PC-9 (cell line): ENCODE measurements at regions not wholly inside any gene's neighbourhood (a gene's known extent, or its start where the extent isn't known, plus 50 kb on each side); places are given as distances from the start of the nearest gene placed in this dataset.

ENCODE experiments used
- BruUV-seq: library from RNA; stranded (reverse); fragments of 400-500 nt; replicated peaks from 2 replicates; lab custom pipeline; 2021; lab: Mats Ljungman, UMichigan
- CTCF ChIA-PET: fragments of 300-600 bp; sonication (Branson Sonifier 250); formaldehyde crosslinking; loops from one replicate; lab custom pipeline; 2022; ENCODE audit warnings: antibody characterized with exemption; lab: Charles Lee
- POLR2A ChIA-PET: fragments of 300-600 bp; sonication (Branson Sonifier 250); formaldehyde crosslinking; loops from one replicate; lab custom pipeline; 2022; ENCODE audit warnings: antibody characterized with exemption; ENCODE audit not compliant: unreplicated experiment; lab: Charles Lee
- DNase-seq, 2 experiments: peaks; one replicate each; pipeline versions ENCODE4 v3.0.0 to v3.0.0-alpha.2; 2015 to 2022; ENCODE audit warnings: mixed read lengths in 1 of 2
- H2AFZ ChIP-seq: fragments of 200-600 bp; sonication (generic); 2 replicates; pipeline ENCODE4 v1.8.1; 2017; ENCODE audit warnings: antibody characterized with exemption
- H3F3A ChIP-seq: fragments of 200-600 bp; sonication (generic); 2 replicates; pipeline ENCODE4 v1.8.1; 2017; ENCODE audit warnings: antibody characterized with exemption, mild to moderate bottlenecking, low read depth; ENCODE audit not compliant: insufficient read depth
- H3K27ac ChIP-seq: fragments of 200-600 bp; sonication (generic); 2 replicates; pipeline ENCODE4 v1.6.1; 2016; ENCODE audit warnings: mixed run types
- H3K27me3 ChIP-seq: fragments of 200-600 bp; sonication (generic); 2 replicates; pipeline ENCODE4 v1.6.1; 2016; ENCODE audit warnings: low read depth, mixed run types; ENCODE audit not compliant: insufficient read depth
- H3K36me3 ChIP-seq: fragments of 200-600 bp; sonication (generic); 2 replicates; pipeline ENCODE4 v1.6.1; 2016; ENCODE audit warnings: low read depth, mixed run types
- H3K4me1 ChIP-seq: fragments of 200-600 bp; sonication (generic); replicated peaks from 2 replicates; pipeline ENCODE4 v1.6.1; 2016; ENCODE audit warnings: mixed run types; ENCODE audit not compliant: insufficient read depth
- H3K4me2 ChIP-seq: fragments of 200-600 bp; sonication (generic); 2 replicates; pipeline ENCODE4 v1.6.1; 2017; ENCODE audit warnings: mixed run types
- H3K4me3 ChIP-seq: fragments of 200-600 bp; sonication (generic); 2 replicates; pipeline ENCODE4 v1.6.1; 2016; ENCODE audit warnings: mixed run types
- H3K79me2 ChIP-seq: fragments of 200-600 bp; sonication (generic); 2 replicates; pipeline ENCODE4 v1.6.1; 2017; ENCODE audit warnings: low read depth, mixed run types
- H3K9me2 ChIP-seq: fragments of 200-600 bp; sonication (generic); 2 replicates; pipeline ENCODE4 v1.8.1; 2017; ENCODE audit warnings: mild to moderate bottlenecking; ENCODE audit not compliant: insufficient read depth
- H3K9me3 ChIP-seq: fragments of 200-600 bp; sonication (generic); 2 replicates; pipeline ENCODE4 v1.8.1; 2016; ENCODE audit warnings: low read depth; ENCODE audit not compliant: insufficient read depth
- H4K20me1 ChIP-seq: fragments of 200-600 bp; sonication (generic); 2 replicates; pipeline ENCODE4 v1.8.1; 2017; ENCODE audit not compliant: insufficient read depth
- CTCF ChIP-seq: fragments of 200-600 bp; sonication (generic); conservative IDR thresholded peaks from 2 replicates; pipeline ENCODE4 v1.6.1; 2017; ENCODE audit warnings: mixed run types, antibody characterized with exemption, mild to moderate bottlenecking, moderate library complexity
- EZH2 ChIP-seq: fragments of 200-600 bp; sonication (generic); IDR thresholded peaks from 2 replicates; pipeline ENCODE4 v1.8.0; 2017; ENCODE audit warnings: antibody characterized with exemption, low read depth
- intact Hi-C: fragments of 100-400 bp; cut with micrococcal nuclease; formaldehyde crosslinking; loops from one replicate; pipeline ENCODE4 v1.10.0; 2022; ENCODE audit not compliant: unreplicated experiment

- H3K4me1 ChIP-seq, result no peaks in the 10 kb centered on the region
- no peak overlapping the region for H3K4me2 ChIP-seq
- H3F3A ChIP-seq, result no peaks in the 10 kb centered on the region
- no peaks in the 10 kb centered on the region for H3K9me3 ChIP-seq
- no peak for TF ChIP-seq CTCF
- no peak for TF ChIP-seq EZH2
- no peak overlapping the region for H3K4me3 ChIP-seq
- no peaks in the 10 kb centered on the region for H3K9me2 ChIP-seq
- intact Hi-C loops, result no loop called here
- CTCF ChIA-PET, result no interaction called here
- H3K36me3 ChIP-seq, result no peaks in the 10 kb centered on the region
- H3K79me2 ChIP-seq, result no peaks in the 10 kb centered on the region
- DNase-seq, result no peak
- no peak overlapping the region for H3K27ac ChIP-seq
- H4K20me1 ChIP-seq, result no peaks in the 10 kb centered on the region
- no peak overlapping the region for H2AFZ ChIP-seq
- POLR2A ChIA-PET, result no interaction called here
- no TSS peak for BruUV-seq
- H3K27me3 ChIP-seq, result peaks cover 9% of the 10 kb centered on the region
Measured at GRCh38 chr5:152523964-152524363, 118.9 kb upstream of the NMUR2 start.

GRCh38 chr5:152527358-152528052, 122.4 kb upstream of the NMUR2 start:
- ChIA-PET POLR2A (no interaction called here), CTCF (no interaction called here)

GRCh38 chr5:152529440-152529839, 124.4 kb upstream of the NMUR2 start:
- Histone ChIP-seq H3K4me2 (no peak overlapping the region), H3K27me3 (peaks cover 16% of the 10 kb centered on the region), H3K27ac (no peak overlapping the region), H3K36me3 (no peaks in the 10 kb centered on the region), H4K20me1 (no peaks in the 10 kb centered on the region), H3F3A (no peaks in the 10 kb centered on the region), H3K4me3 (no peak overlapping the region), H3K4me1 (no peaks in the 10 kb centered on the region), H3K9me3 (no peaks in the 10 kb centered on the region), H3K9me2 (no peaks in the 10 kb centered on the region), H3K79me2 (no peaks in the 10 kb centered on the region), H2AFZ (no peak overlapping the region)
- no peak for DNase-seq
- CTCF ChIA-PET, result no interaction called here
- intact Hi-C loops, result no loop called here
- no TSS peak for BruUV-seq
- no peak for TF ChIP-seq EZH2
- POLR2A ChIA-PET, result no interaction called here

More at GRCh38 chr5:152527358-152528052, 122.4 kb upstream of the NMUR2 start:
- Histone ChIP-seq H4K20me1 (no peaks in the 10 kb centered on the region), H3K79me2 (no peaks in the 10 kb centered on the region), H3F3A (no peaks in the 10 kb centered on the region), H3K9me2 (no peaks in the 10 kb centered on the region), H3K4me2 (no peak overlapping the region), H3K4me1 (no peaks in the 10 kb centered on the region), H3K27me3 (peaks cover 16% of the 10 kb centered on the region), H3K9me3 (no peaks in the 10 kb centered on the region), H3K4me3 (no peak overlapping the region), H3K27ac (no peak overlapping the region), H2AFZ (no peak overlapping the region), H3K36me3 (no peaks in the 10 kb centered on the region)
- intact Hi-C loops, result no loop called here
- no peak for TF ChIP-seq CTCF
- no peak for TF ChIP-seq EZH2
- no peak for DNase-seq
- no TSS peak for BruUV-seq
